H1 (cell line): ENCODE measurements at regions not wholly inside any gene's neighbourhood (a gene's known extent, or its start where the extent isn't known, plus 50 kb on each side); places are given as distances from the start of the nearest gene placed in this dataset.

ENCODE experiments used
- CTCF ChIA-PET: fragments of 300-600 bp; sonication (Branson Sonifier 250); formaldehyde crosslinking; loops from one replicate; lab custom pipeline; 2021; ENCODE audit not compliant: partially characterized antibody; lab: Charles Lee
- POLR2A ChIA-PET: fragments of 300-600 bp; sonication (Branson Sonifier 250); formaldehyde crosslinking; loops from one replicate; lab custom pipeline; 2021; ENCODE audit warnings: inconsistent platforms; ENCODE audit not compliant: partially characterized antibody; lab: Charles Lee
- DNase-seq, 2 experiments: peaks; one replicate each; pipeline versions ENCODE4 v3.0.0 to v3.0.0-alpha.2; 2010 to 2022; ENCODE audit warnings: low spot score in 2 of 2, low read depth in 1 of 2, mixed read lengths in 1 of 2
- FAIRE-seq: peaks from 2 replicates; lab custom pipeline; 2011; peaks lifted over from hg19 to GRCh38; lab: Jason Lieb, UNC
- H2AFZ ChIP-seq: 2 replicates; pipeline ENCODE4 v1.8.1; 2012; ENCODE audit warnings: low read length, inconsistent platforms
- H2AK5ac ChIP-seq: 2 replicates; pipeline ENCODE4 v1.6.1; 2013; ENCODE audit warnings: low read depth, low read length
- H2BK120ac ChIP-seq: replicated peaks from 2 replicates; pipeline ENCODE3; 2013; ENCODE audit warnings: low read depth, low read length, inconsistent platforms
- H2BK12ac ChIP-seq: 2 replicates; pipeline ENCODE4 v1.6.1; 2013; ENCODE audit warnings: low read depth, low read length
- H2BK15ac ChIP-seq: 2 replicates; pipeline ENCODE4 v1.6.1; 2013; ENCODE audit warnings: low read length
- H2BK20ac ChIP-seq: 2 replicates; pipeline ENCODE4 v1.6.1; 2013; ENCODE audit warnings: low read length
- H2BK5ac ChIP-seq: 2 replicates; pipeline ENCODE4 v1.6.1; 2013; ENCODE audit warnings: low read depth, low read length
- H3K14ac ChIP-seq: 2 replicates; pipeline ENCODE4 v1.6.1; 2013; ENCODE audit warnings: inconsistent platforms; ENCODE audit not compliant: insufficient read length
- H3K18ac ChIP-seq: 2 replicates; pipeline ENCODE4 v1.6.1; 2013; ENCODE audit warnings: low read length; ENCODE audit errors: extremely low read depth
- H3K23ac ChIP-seq: 2 replicates; pipeline ENCODE4 v1.6.1; 2013; ENCODE audit warnings: inconsistent platforms; ENCODE audit not compliant: insufficient read length
- H3K23me2 ChIP-seq: 2 replicates; pipeline ENCODE4 v1.6.1; 2013; ENCODE audit warnings: low read depth, low read length
- H3K27ac ChIP-seq: 2 replicates; pipeline ENCODE4 v1.6.1; 2011; ENCODE audit warnings: low read depth, low read length, inconsistent platforms
- H3K27me3 ChIP-seq, 4 experiments: replicated peaks in 1 of 4; 1 replicate in 1 of 4; 2 replicates in 3 of 4; pipeline versions ENCODE4 v1.6.1 to v1.8.1; 2011 to 2013; ENCODE audit warnings: low read length in 3 of 4, mild to moderate bottlenecking in 3 of 4, inconsistent platforms in 2 of 4, mixed read lengths in 2 of 4, moderate library complexity in 1 of 4; ENCODE audit not compliant: control insufficient read depth in 3 of 4, insufficient read depth in 3 of 4; ENCODE audit errors: extremely low read depth in 1 of 4
- H3K36me3 ChIP-seq, 4 experiments: 2 replicates each; pipeline versions ENCODE4 v1.6.1 to v1.8.1; 2011 to 2013; ENCODE audit warnings: mild to moderate bottlenecking in 4 of 4, low read length in 3 of 4, moderate library complexity in 2 of 4, control low read depth in 1 of 4, inconsistent platforms in 1 of 4; ENCODE audit not compliant: insufficient read depth in 4 of 4, control insufficient read depth in 2 of 4
- H3K4ac ChIP-seq: replicated peaks from 2 replicates; pipeline ENCODE3; 2013; ENCODE audit warnings: low read length, low read depth, mixed read lengths, inconsistent platforms; ENCODE audit not compliant: insufficient read length
- H3K4me1 ChIP-seq, 4 experiments: replicated peaks in 1 of 4; 1 replicate in 1 of 4; 2 replicates in 3 of 4; pipeline versions ENCODE4 v1.6.1 to v1.8.1; 2011 to 2013; ENCODE audit warnings: low read length in 3 of 4, inconsistent platforms in 2 of 4, mixed read lengths in 1 of 4; ENCODE audit not compliant: insufficient read depth in 4 of 4, control insufficient read depth in 3 of 4
- H3K4me2 ChIP-seq, 2 experiments: 2 replicates each; pipeline versions ENCODE4 v1.6.1 to v1.8.1; 2011 to 2013; ENCODE audit warnings: low read depth in 2 of 2, low read length in 2 of 2, control low read depth in 1 of 2, inconsistent platforms in 1 of 2, mild to moderate bottlenecking in 1 of 2; ENCODE audit not compliant: insufficient read depth in 1 of 2
- H3K4me3 ChIP-seq, 4 experiments: fragments of 200-600, 300-600 bp in 1 of 4; sonication (generic), shearing (Covaris generic), sonication (Bioruptor Twin) in 1 of 4; 2 replicates each; pipeline versions ENCODE4 v1.5.1 to v1.8.1; 2011 to 2016; ENCODE audit warnings: low read length in 4 of 4, low read depth in 3 of 4, control low read depth in 2 of 4, inconsistent platforms in 2 of 4, mild to moderate bottlenecking in 2 of 4, mixed read lengths in 1 of 4, moderate library complexity in 1 of 4; ENCODE audit not compliant: insufficient read depth in 2 of 4; ENCODE audit errors: extremely low read depth in 1 of 4
- H3K56ac ChIP-seq: replicated peaks from 2 replicates; pipeline ENCODE3; 2013; ENCODE audit warnings: low read depth, mild to moderate bottlenecking, mixed read lengths, low read length, inconsistent platforms; ENCODE audit not compliant: insufficient read length
- H3K79me1 ChIP-seq: 2 replicates; pipeline ENCODE4 v1.6.1; 2013; ENCODE audit warnings: low read depth, low read length, control low read depth
- H3K79me2 ChIP-seq, 2 experiments: 2 replicates each; pipeline versions ENCODE4 v1.6.1 to v1.8.1; 2012 to 2013; ENCODE audit warnings: low read length in 2 of 2, mild to moderate bottlenecking in 2 of 2, inconsistent platforms in 1 of 2; ENCODE audit not compliant: insufficient read depth in 2 of 2, control insufficient read depth in 1 of 2
- H3K9ac ChIP-seq, 4 experiments: replicated peaks in 1 of 4; 1 replicate in 1 of 4; 2 replicates in 3 of 4; pipeline versions ENCODE4 v1.6.1 to v1.8.1; 2011 to 2013; ENCODE audit warnings: low read depth in 3 of 4, low read length in 3 of 4, control low read depth in 2 of 4, mild to moderate bottlenecking in 2 of 4, moderate library complexity in 2 of 4, inconsistent platforms in 1 of 4; ENCODE audit errors: extremely low read depth in 1 of 4
- H3K9me3 ChIP-seq, 2 experiments: 2 replicates each; pipeline versions ENCODE4 v1.6.1 to v1.8.1; 2012 to 2013; ENCODE audit warnings: mild to moderate bottlenecking in 2 of 2, moderate library complexity in 2 of 2, control low read depth in 1 of 2, inconsistent platforms in 1 of 2, low read depth in 1 of 2, low read length in 1 of 2, mixed read lengths in 1 of 2; ENCODE audit not compliant: insufficient read depth in 2 of 2
- H4K20me1 ChIP-seq, 2 experiments: replicated peaks in 1 of 2; 2 replicates each; pipeline versions ENCODE3 to v1.8.1; 2011 to 2013; ENCODE audit warnings: inconsistent platforms in 2 of 2, low read length in 2 of 2, mild to moderate bottlenecking in 1 of 2; ENCODE audit not compliant: insufficient read depth in 2 of 2, control insufficient read depth in 1 of 2
- H4K5ac ChIP-seq: 2 replicates; pipeline ENCODE4 v1.6.1; 2013; ENCODE audit warnings: low read length, low read depth, mixed read lengths, inconsistent platforms; ENCODE audit not compliant: insufficient read length
- H4K8ac ChIP-seq: 2 replicates; pipeline ENCODE4 v1.8.0; 2013; ENCODE audit warnings: mild to moderate bottlenecking, moderate library complexity, low read length, inconsistent platforms; ENCODE audit not compliant: insufficient read depth; ENCODE audit errors: extremely low read depth
- H4K91ac ChIP-seq: replicated peaks from 2 replicates; pipeline ENCODE3; 2013; ENCODE audit warnings: low read length, mixed read lengths, inconsistent platforms; ENCODE audit not compliant: insufficient read length
- BACH1 ChIP-seq: IDR thresholded peaks from 2 replicates; pipeline ENCODE4 v1.6.1; 2012; ENCODE audit warnings: low read length, improper control_type of control experiment
- EGR1 ChIP-seq: IDR thresholded peaks from 2 replicates; pipeline ENCODE4 v1.6.1; 2011; ENCODE audit warnings: low read depth, low read length, borderline replicate concordance
- EP300 ChIP-seq, 2 experiments: IDR thresholded peaks; 1 replicate in 1 of 2; 2 replicates in 1 of 2; pipeline ENCODE4 v1.6.1; 2011 to 2012; ENCODE audit warnings: low read depth in 2 of 2, low read length in 2 of 2, mild to moderate bottlenecking in 2 of 2, borderline replicate concordance in 1 of 2, inconsistent platforms in 1 of 2, moderate library complexity in 1 of 2
- HDAC2 ChIP-seq, 2 experiments: fragments of 300-600 bp in 1 of 2; sonication (generic) in 1 of 2; IDR thresholded peaks; 2 replicates each; pipeline ENCODE4 v1.6.1; 2011 to 2012; ENCODE audit warnings: low read depth in 2 of 2, low read length in 2 of 2, mild to moderate bottlenecking in 2 of 2, moderate library complexity in 2 of 2, borderline replicate concordance in 1 of 2, inconsistent platforms in 1 of 2
- KDM1A ChIP-seq: fragments of 200-600, 300-600 bp; sonication (generic); IDR thresholded peaks from 2 replicates; pipeline ENCODE4 v1.7.1; 2016; ENCODE audit warnings: mild to moderate bottlenecking, low read length, borderline replicate concordance
- POLR2A ChIP-seq, 2 experiments: IDR thresholded peaks; 1 replicate in 1 of 2; 2 replicates in 1 of 2; pipeline ENCODE4 v1.6.1; 2011; ENCODE audit warnings: low read depth in 2 of 2, low read length in 2 of 2, mild to moderate bottlenecking in 2 of 2; ENCODE audit errors: control extremely low read depth in 1 of 2
- POLR2AphosphoS5 ChIP-seq: IDR thresholded peaks from 2 replicates; pipeline ENCODE4 v1.6.1; 2011; ENCODE audit warnings: low read depth, low read length
- RBBP5 ChIP-seq: IDR thresholded peaks from 2 replicates; pipeline ENCODE4 v1.7.1; 2012; ENCODE audit warnings: low read depth, mild to moderate bottlenecking, inconsistent platforms, low read length, moderate library complexity, borderline replicate concordance
- SP4 ChIP-seq: IDR thresholded peaks from 2 replicates; pipeline ENCODE4 v1.6.1; 2012; ENCODE audit warnings: low read length, inconsistent platforms
- TAF1 ChIP-seq: IDR thresholded peaks from 2 replicates; pipeline ENCODE4 v1.6.1; 2011; ENCODE audit warnings: mild to moderate bottlenecking, low read depth, low read length
- TAF7 ChIP-seq: optimal IDR thresholded peaks from 2 replicates; pipeline ENCODE3; 2011; ENCODE audit warnings: low read depth, mild to moderate bottlenecking, inconsistent platforms, low read length, moderate library complexity, borderline replicate concordance
- TCF12 ChIP-seq: IDR thresholded peaks from 2 replicates; pipeline ENCODE4 v1.6.1; 2011; ENCODE audit warnings: low read depth, mild to moderate bottlenecking, low read length
- TEAD4 ChIP-seq: IDR thresholded peaks from 2 replicates; pipeline ENCODE4 v1.6.1; 2012; ENCODE audit warnings: low read depth, low read length, inconsistent platforms, mixed read lengths
- YY1 ChIP-seq: IDR thresholded peaks from 2 replicates; pipeline ENCODE4 v1.6.1; 2011; ENCODE audit warnings: low read depth, mild to moderate bottlenecking, low read length
- WGBS, 2 experiments: shearing (Covaris generic) in 1 of 2; methylation state at CpG; one replicate each; pipeline versions ENCODE4 v1.1.6 to v1.1.7; 2013 to 2015; ENCODE audit warnings: low lambda C conversion rate in 2 of 2, mixed read lengths in 2 of 2, inconsistent platforms in 1 of 2, low coverage in 1 of 2, missing lambda C conversion rate in 1 of 2; ENCODE audit not compliant: insufficient replicate concordance in 2 of 2, insufficient coverage in 1 of 2, insufficient read length in 1 of 2; ENCODE audit errors: extremely low coverage in 1 of 2, missing lambda C conversion rate in 1 of 2; 5-methylcytosine and 5-hydroxymethylcytosine counted together
- TF ChIP-seq, protein P1 (sequence below): IDR thresholded peaks from 2 replicates; pipeline ENCODE4 v1.6.1; 2011; ENCODE audit warnings: low read length, improper control_type of control experiment

DNA sequence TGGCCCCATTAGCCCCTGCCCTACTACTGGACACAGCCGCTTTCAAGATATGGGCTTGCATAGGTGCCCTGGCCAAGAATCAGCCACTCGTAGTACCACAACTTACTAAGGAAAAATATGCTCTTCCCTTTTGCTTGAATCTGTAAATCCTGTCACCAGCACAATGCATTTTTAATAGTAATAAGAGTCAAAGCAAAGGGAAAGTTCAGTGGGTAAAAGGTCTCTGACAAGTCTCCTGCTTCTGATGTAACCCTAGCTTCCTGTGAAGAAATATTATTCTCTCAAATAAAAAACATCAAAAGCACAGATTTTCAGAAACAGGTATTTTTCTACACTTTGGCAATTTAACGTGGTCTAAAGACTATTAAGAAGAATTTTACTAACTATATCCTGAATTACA, 373.8 kb downstream of the GJA1 start:
- ChIA-PET POLR2A (no interaction called here), CTCF (interaction anchor here (0.6 kb wide), 1 partner anchor 41 kb away, joined by 4 read pairs; no protein-coding TSS in a partner anchor)
- Histone ChIP-seq H3K14ac (no peak overlapping the region), H3K79me2 (no peaks in the 10 kb centered on the region), H3K56ac (no peak overlapping the region), H2BK15ac (no peak overlapping the region), H2AFZ (peak overlapping the region; percentile 65), H4K91ac (no peak overlapping the region), H3K36me3 (no peaks in the 10 kb centered on the region), H2AK5ac (no peak overlapping the region), H2BK20ac (no peak overlapping the region), H3K4me3 (no peak overlapping the region), H4K8ac (no peak overlapping the region), H3K27me3 (no peaks in the 10 kb centered on the region), H3K79me1 (no peaks in the 10 kb centered on the region), H3K23ac (no peak overlapping the region), H2BK5ac (no peak overlapping the region), H3K18ac (no peak overlapping the region), H3K27ac (no peak overlapping the region), H3K4me1 (no peaks in the 10 kb centered on the region), H3K9me3 (no peaks in the 10 kb centered on the region), H3K9ac (no peak overlapping the region), H4K5ac (no peak overlapping the region), H2BK120ac (no peak overlapping the region), H3K23me2 (no peaks in the 10 kb centered on the region), H3K4ac (no peak overlapping the region), H4K20me1 (no peaks in the 10 kb centered on the region), H2BK12ac (no peak overlapping the region), H3K4me2 (no peak overlapping the region)
- FAIRE-seq (no peak), DNase-seq (no peak)
- WGBS, 2 experiments: 83% methylated on average over 3 of the region's 3 CpGs; no CpG with 5 or more reads in 1 of the 2 experiments
- no peak for TF ChIP-seq EP300 (IDR thresholded peaks at IDR 0.05; ENCODE audit: borderline replicate concordance in 1 of 2, low read depth in 2 of 2, low read length in 2 of 2)
- TF ChIP-seq POLR2A (IDR thresholded peaks at IDR 0.05; ENCODE audit: control extremely low read depth in 1 of 2, low read depth in 2 of 2, low read length in 2 of 2): no peak
- TF ChIP-seq POLR2AphosphoS5: no peak
- TF ChIP-seq TAF1: no peak
- TF ChIP-seq BACH1: no peak
- TF ChIP-seq, protein P1, sequence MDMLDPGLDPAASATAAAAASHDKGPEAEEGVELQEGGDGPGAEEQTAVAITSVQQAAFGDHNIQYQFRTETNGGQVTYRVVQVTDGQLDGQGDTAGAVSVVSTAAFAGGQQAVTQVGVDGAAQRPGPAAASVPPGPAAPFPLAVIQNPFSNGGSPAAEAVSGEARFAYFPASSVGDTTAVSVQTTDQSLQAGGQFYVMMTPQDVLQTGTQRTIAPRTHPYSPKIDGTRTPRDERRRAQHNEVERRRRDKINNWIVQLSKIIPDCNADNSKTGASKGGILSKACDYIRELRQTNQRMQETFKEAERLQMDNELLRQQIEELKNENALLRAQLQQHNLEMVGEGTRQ: no peak
- TF ChIP-seq RBBP5: no peak
- no peak for TF ChIP-seq TEAD4
- no peak for TF ChIP-seq YY1
- TF ChIP-seq TAF7: no peak
- TF ChIP-seq EGR1: no peak
- no peak for TF ChIP-seq TCF12
- no peak for TF ChIP-seq HDAC2 (IDR thresholded peaks at IDR 0.05; ENCODE audit: borderline replicate concordance in 1 of 2, low read depth in 2 of 2, low read length in 2 of 2)
- TF ChIP-seq KDM1A: no peak
- no peak for TF ChIP-seq SP4
